Choroid plexus epithelial cell (primary cell): ENCODE measurements at regions not wholly inside any gene's neighbourhood (a gene's known extent, or its start where the extent isn't known, plus 50 kb on each side); places are given as distances from the start of the nearest gene placed in this dataset.

Experiments
- DNase-seq: peaks from one replicate; pipeline ENCODE4 v3.0.0-alpha.2; 2010; ENCODE audit warnings: low read depth
- H3K4me3 ChIP-seq: 2 replicates; pipeline ENCODE4 v1.5.1; 2011; ENCODE audit warnings: low read depth, mild to moderate bottlenecking, control low read depth, low read length, moderate library complexity
- TF ChIP-seq, protein P1 (sequence below): conservative IDR thresholded peaks from 2 replicates; pipeline ENCODE4 v1.5.1; 2011; ENCODE audit warnings: low read depth, mild to moderate bottlenecking, control low read depth, inconsistent platforms, low read length, moderate library complexity

- no peak for DNase-seq
- peak overlapping the region; percentile 49 for H3K4me3 ChIP-seq
Observed at GRCh38 chr11:10934293-10934860, 76.5 kb upstream of the ZBED5 start.

GRCh38 chr11:10933455-10934292 lies 75.8 kb upstream of the ZBED5 start:
- TF ChIP-seq, protein P1, sequence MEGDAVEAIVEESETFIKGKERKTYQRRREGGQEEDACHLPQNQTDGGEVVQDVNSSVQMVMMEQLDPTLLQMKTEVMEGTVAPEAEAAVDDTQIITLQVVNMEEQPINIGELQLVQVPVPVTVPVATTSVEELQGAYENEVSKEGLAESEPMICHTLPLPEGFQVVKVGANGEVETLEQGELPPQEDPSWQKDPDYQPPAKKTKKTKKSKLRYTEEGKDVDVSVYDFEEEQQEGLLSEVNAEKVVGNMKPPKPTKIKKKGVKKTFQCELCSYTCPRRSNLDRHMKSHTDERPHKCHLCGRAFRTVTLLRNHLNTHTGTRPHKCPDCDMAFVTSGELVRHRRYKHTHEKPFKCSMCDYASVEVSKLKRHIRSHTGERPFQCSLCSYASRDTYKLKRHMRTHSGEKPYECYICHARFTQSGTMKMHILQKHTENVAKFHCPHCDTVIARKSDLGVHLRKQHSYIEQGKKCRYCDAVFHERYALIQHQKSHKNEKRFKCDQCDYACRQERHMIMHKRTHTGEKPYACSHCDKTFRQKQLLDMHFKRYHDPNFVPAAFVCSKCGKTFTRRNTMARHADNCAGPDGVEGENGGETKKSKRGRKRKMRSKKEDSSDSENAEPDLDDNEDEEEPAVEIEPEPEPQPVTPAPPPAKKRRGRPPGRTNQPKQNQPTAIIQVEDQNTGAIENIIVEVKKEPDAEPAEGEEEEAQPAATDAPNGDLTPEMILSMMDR = peak; percentile 97
- H3K4me3 ChIP-seq = peak overlapping the region; percentile 49
- DNase-seq = peak; percentile 97

More at GRCh38 chr11:10934293-10934860, 76.5 kb upstream of the ZBED5 start:
- TF ChIP-seq, protein P1 = no peak

DNA sequence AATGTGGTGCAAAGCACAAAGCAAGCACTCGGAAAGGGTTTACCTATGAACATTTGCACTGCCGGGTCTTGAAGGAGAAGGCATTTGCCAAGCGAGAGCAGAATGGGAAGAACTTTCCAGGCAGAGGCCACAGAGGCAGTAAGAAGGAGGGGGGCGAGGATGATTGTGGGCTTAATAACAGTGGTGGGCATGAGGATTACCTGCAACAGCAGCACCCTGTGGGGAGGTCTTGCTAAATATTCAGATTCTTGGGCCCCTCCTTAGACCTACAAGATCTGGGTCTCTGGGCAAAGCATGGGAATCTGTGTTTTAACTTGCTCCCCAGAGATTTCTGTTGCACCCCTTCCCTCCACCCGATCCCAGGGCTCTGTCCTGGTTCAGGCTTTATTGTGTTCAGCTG lies 75.1 kb upstream of the ZBED5 start:
- no peak overlapping the region for H3K4me3 ChIP-seq
- no peak for DNase-seq
- TF ChIP-seq, protein P1 = no peak

DNA sequence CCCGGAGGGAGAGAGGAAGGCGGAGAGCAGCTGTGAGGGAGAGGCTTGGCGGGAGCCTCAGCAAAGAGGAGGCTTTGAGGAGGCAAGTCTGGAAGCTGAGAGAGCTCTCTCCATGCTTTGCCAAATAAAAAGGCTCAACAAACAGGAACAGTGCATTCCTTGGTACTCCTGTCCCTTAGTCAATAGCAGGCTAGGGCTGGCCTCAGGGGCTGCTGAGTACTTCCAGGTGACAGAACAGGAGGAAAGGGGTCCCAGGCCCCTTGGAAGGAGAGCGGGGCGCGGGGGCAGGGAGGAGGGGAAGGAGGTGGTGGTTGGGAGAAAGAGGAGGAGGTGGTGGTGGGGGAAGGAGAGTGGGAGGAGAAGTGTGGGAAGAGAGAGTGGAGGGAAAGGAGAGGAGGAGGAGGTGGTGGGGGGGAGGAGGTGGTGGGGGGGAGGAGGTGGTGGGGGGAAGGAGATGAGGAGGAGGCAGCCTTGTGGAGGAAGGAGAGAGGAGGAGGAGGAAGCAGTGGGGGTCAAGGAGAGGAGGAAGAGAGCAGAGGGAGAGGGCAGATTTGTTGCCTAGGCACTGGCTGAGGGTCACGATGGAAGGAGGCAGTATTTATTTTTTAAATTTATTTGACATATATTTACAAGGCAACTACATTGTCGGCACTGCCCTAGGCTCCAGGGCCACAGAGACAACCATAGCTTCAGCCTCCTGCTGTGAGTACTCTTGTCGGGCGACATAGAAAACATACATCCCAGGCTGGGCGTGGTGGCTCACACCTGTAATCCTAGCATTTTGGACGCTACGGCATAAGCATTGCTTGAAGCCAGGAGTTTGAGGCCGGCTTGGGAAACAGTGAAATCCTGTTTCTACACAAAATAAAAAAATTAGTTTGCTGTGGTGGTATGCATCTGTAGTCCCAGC lies 74.2 kb upstream of the ZBED5 start:
- TF ChIP-seq, protein P1 = no peak
- no peak for DNase-seq
- peak overlapping the region; percentile 68 for H3K4me3 ChIP-seq

- DNase-seq = peak; percentile 68
Observed at GRCh38 chr11:10930972-10931760, 73.3 kb upstream of the ZBED5 start.

More at GRCh38 chr11:10930972-10931760, 73.3 kb upstream of the ZBED5 start:
- H3K4me3 ChIP-seq = peak overlapping the region; percentile 68
- TF ChIP-seq, protein P1 = no peak
